GM18861 (cell line): ENCODE measurements at regions not wholly inside any gene's neighbourhood (a gene's known extent, or its start where the extent isn't known, plus 50 kb on each side); places are given as distances from the start of the nearest gene placed in this dataset.

Experiments used
- ATAC-seq: cut with Tn5 transposase; IDR thresholded peaks from one replicate; pipeline ENCODE4 v1.9.1; 2021; ENCODE audit not compliant: unreplicated experiment

GRCh38 chr3:131151-131888, 65.2 kb upstream of the CHL1 start:
- no peak for ATAC-seq

- no peak for ATAC-seq
These were observed 64.2 kb upstream of the CHL1 start for GRCh38 chr3:132378-132777.

GRCh38 chr3:132904-133303, 63.7 kb upstream of the CHL1 start:
- ATAC-seq: no peak

- ATAC-seq: no peak
These were observed 55.7 kb upstream of the CHL1 start for GRCh38 chr3:140748-141330.
